ENCODE measurements at regions not wholly inside any gene's neighbourhood (a gene's known extent, or its start where the extent isn't known, plus 50 kb on each side); places are given as distances from the start of the nearest gene placed in this dataset.

- no peak for DNase-seq
Observed at GRCh38 chr13:62643007-62643483, 1227.4 kb upstream of the PCDH20 start.

DNA sequence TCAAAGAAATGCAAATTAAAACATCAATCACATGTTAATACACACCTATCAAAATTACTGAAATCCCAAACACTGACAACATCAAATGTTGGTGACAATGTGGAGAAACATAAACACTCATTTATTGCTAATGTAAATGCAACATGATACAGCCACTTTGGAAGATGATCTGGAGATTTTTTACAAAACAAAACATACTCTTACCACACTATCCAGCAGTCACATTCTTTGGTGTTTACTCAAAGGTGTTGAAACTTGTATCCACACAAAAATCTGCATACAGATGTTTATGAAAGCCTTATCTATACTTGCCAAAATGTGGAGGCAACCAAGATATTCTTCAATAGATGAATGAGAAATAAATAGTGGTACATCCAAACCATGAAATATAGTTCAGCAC, 1219.5 kb upstream of the PCDH20 start:
- DNase-seq: no peak

DNA sequence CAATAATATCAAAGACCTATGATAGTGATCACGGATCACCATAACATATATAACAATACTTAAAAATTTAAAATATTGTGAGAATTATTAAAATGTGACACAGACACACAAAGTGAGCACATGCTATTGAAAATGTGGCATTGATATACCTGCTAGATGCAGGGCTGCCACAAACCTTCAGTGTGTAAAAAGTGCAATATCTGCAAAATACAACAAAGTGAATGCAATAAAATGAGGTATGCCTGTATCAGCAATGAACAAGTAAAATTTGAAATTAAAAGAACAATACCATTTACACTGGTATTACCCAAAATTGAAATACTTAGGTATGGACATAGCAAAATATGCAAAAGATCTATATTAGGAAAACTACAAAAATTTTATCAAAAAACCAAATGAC, 1217.8 kb upstream of the PCDH20 start:
- no peak for DNase-seq

DNA sequence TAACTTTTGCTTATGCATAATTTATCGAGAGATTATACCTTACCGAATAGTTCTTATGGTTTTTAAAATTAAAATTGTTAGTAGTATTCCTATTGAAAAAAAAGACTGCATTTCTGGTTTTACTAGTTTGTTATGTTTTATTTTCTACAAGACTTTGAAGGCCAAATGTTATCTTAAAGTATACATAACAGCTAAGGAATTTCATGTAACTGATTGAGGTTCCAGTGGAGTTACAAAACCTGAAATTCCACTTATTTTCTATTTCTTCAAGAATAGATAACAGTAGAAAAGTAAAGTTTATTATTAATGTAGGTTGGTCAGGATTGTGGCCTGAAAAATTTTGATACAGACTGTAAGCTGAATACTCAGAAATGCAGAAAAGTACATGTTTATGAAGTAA, 1216.0 kb upstream of the PCDH20 start:
- DNase-seq: no peak

- no peak for DNase-seq
Observed at GRCh38 chr13:62631124-62631523, 1215.5 kb upstream of the PCDH20 start.

GRCh38 chr13:62629618-62630017, 1214.0 kb upstream of the PCDH20 start:
- no peak for DNase-seq

- DNase-seq: no peak
Observed at GRCh38 chr13:62627226-62627625, 1211.6 kb upstream of the PCDH20 start.

DNA sequence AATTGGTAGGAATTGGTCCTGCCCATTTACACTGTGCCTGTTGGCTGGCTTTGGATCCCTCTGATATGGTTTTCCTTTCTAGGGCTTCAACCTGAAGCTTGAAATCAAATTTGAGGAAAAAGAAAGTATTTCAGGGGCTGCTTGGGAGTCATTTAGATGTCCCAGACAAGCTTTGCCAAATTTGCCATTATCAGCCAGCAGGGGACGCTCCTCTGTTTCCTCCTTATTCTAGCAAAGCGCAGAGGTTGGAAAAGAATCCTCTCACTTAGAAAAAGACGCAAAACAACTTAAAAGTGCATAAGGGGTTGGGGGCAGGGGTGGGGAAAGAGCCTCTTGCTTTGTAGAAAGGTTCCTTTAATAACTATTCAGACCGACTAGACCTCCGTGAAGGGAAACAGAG, 1211.1 kb upstream of the PCDH20 start:
- DNase-seq: no peak

DNA sequence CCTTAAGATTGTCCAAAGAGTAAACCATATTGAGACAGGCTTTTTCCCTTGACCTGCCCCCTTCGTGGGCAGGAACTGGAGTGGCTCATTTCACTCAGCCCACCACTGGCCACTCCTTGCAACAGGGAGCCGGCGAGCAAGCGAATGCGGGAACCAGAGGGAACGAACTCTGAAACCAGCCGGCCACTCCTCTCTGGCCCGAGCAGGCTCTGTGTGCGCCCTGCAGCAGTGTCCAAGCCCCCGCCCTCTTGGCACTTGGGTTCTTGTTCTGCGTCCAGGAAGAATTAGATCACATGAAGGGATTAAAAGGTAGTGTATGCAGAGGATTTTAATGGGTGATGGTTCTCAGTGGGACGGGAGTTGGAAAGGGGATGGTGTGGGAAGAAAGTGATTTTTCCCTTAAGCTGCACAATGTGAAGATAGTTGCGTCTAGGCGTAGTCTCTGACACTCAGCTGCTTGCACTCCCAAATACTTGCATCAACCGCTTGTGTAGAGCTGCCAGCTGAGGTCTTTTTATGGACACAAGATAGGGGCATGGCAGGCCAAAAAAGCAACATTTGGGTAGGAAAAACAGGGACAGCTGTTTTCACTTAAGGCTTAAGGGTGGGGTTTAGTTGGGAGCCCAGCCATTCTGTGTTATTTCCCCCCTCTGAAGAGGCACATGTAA, 1209.7 kb upstream of the PCDH20 start:
- DNase-seq: no peak

DNA sequence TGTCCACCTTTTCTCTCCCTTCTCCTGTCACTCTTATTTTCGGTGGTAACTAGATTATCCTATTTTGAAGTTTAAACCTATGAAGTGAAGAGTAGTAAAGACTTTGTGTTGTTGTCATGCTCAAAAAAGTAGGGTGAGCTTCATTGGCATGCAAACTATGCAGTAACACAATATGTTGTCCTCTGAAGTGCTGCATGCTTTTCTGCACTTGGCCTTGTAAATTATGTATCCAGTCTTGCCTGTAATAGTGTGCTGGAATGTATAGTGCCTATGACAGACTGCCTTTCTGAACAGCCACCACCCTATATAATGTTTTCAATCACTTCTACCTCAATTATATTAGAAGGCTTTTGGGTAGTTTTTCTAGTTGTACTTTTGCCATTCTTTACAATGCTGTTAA, 1198.2 kb upstream of the PCDH20 start:
- no peak for DNase-seq

- DNase-seq: no peak
Observed at GRCh38 chr13:62611343-62611742, 1195.7 kb upstream of the PCDH20 start.

- DNase-seq: no peak
Observed at GRCh38 chr13:62598708-62599107, 1183.1 kb upstream of the PCDH20 start.

DNA sequence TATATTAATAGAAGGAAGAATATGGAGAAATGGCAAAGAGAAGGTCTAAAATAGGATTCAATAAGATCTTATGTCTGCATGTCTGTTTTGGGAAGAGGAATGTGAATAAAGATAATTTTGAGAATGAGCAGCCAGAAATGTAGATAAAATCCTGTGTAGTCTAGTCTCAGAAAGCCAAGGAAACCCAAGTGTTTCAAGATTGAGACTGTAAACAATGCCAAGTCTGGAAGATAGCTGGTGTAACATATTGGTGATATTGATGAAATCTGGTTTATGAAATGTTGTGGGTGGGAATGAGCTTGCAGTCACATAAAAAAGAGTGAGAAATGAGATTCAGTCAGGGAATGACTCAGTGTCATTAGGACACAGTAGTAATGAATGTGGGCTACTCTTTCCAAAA, 1180.3 kb upstream of the PCDH20 start:
- DNase-seq: peak in 1 of 2 donors; percentile 5

DNA sequence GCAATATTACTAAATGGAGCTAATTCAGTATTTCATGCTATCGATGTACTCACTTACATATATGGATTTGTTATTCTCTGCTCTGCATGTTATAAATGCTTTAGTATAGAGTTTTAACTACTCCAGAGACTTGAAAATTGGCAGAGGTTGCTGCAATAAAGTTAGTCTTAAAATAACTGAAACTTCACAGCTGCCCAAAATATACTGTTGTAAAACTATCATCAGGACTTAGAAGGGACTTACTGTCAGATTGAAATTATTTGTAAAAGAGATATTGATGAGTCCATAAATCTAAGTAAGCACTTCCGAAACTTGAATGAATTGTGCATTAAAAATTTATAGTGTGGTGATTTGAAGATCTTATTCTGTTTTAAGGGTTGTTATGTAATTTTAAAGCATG, 1178.2 kb upstream of the PCDH20 start:
- no peak for DNase-seq

DNA sequence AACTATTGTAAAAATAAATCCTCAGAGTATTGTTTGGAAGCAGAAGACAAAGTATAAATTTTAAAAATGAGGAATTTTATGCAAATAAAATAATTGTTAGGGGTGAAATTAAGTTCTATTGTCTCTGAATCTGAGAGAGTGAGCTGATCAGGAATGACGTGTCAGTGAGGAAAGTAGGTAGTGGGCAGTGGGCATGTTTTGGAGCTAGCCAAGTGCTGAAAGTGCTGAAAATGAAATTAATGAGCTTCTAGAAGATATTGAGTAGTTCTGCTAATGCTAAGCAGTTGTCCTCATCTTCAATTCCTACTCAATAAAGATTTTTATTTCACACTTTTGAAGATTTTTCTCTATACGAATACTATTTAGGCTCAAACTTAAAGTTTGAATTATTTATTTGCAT, 1167.8 kb upstream of the PCDH20 start:
- DNase-seq: no peak

- DNase-seq: no peak
Observed at GRCh38 chr13:62578402-62578801, 1162.8 kb upstream of the PCDH20 start.

DNA sequence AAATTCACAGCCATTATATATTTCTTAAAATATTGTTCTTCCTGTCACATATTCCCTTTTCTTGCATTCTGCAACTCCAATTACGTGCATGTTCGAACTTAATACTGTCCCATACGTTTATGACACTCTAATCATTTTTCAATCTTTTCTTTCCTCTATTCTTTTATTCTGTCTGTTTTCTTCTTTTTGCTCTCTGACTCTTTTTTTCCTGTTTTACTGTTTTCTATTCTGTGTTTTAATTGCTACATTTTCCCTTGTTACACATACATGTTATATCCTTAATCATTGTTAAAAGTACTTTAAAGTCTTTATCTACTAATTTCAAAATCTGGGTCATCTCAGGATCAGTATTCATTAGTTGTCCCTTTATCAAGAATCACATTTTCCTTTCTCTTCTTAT, 1149.1 kb upstream of the PCDH20 start:
- no peak for DNase-seq

GRCh38 chr13:62563251-62563650, 1147.6 kb upstream of the PCDH20 start:
- no peak for DNase-seq

DNA sequence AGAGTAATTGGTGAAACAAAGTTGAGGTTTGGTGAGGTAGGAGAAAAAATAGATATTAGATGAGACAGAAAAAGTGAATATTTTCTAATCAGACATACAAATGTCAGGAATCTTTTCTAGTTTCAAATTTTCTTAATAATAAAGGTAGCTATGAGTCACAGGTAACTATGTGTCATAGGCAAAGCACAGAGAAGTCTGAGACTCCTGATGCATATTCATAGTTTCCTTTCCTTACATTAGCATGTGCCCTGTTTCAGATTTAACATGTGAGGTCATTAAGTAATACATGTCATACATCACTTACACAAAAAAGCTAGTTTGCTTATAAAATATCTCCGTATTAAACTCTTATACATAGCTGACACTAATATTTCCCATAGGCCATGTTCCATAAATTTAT, 1141.3 kb upstream of the PCDH20 start:
- DNase-seq: no peak

GRCh38 chr13:62551588-62551987, 1135.9 kb upstream of the PCDH20 start:
- no peak for DNase-seq

DNA sequence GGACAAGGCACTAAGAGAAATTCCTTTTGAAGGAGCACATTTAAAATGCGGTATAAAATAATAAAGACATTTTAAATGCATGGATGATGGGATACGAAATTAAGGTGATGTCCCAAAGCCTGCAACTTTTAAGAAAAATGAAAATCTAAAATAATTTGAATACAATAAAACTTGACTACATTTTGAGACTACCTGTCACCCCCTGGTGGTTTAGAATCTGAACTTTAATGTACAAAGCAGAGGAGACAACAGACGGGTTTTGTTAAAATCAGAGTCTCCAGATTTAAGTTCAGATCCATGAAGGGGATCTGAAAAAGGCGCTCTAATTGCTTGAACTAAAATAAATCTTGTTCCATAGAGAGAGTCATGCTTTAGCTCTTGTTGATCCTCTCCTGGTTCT, 1129.3 kb upstream of the PCDH20 start:
- DNase-seq: no peak

- DNase-seq: no peak
Observed at GRCh38 chr13:62537593-62537992, 1121.9 kb upstream of the PCDH20 start.

GRCh38 chr13:62525652-62526051, 1110.0 kb upstream of the PCDH20 start:
- DNase-seq: no peak

DNA sequence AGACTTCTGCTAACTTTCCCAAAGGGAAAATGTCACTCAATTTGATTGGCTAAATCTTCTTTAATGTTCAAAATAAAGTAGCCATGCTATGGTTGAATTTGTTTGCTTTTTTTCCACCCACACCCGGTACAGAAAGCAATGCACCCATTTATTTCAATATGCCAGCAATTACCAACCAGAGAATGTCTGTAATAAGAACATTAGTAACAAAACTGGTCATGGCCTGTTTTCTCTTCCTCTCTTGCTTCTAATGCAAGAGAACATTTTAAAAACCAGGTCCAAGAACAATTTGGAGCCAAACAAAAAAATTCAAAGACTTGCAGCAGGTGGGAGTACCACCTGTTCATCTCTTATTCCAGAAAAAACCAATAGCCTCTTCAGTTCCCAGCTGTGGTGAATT, 1108.8 kb upstream of the PCDH20 start:
- no peak for DNase-seq

DNA sequence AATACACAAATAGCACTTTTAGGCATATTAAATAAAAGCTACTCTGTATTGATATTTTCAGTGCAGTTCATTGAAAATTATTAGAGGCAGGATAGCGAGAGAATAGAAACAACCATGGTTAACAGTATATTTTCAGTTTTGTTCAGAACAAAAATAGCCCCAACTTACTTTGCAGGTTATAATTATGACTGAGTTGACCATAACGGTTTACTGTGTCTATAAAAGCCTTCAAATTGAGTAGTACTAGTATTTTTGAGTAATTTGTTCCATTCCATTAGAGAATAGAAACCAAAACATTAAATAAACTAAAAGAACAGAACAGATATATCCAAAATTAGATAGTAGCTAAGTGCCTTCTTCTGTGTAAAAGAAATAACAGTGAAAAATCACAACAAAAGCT, 1108.4 kb upstream of the PCDH20 start:
- no peak for DNase-seq

Measured in hippocampal formation (tissue), 2 donors.